ENCODE measurements at regions not wholly inside any gene's neighbourhood (a gene's known extent, or its start where the extent isn't known, plus 50 kb on each side); places are given as distances from the start of the nearest gene placed in this dataset.
A peak's percentile ranks its signal among the peaks of the same experiment; 100 is the strongest.

DNA sequence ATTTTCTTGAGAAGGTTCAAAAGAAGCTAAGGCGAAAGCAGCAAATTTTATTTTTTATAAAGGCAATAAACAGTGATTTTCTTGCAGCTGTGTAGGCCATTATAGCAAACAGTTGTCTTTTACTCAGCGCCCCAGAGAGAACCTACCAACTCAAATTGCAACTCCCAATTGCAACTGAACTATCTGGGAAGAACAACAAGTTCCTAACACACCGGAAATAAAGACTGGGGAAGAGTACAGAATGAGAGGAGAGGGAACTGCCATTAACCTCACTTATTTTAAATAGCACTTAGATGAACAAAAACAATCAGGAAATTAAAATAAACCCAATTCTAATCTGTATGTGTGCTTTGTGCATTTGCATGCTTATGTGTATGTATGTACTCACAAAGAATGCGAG lies 171.1 kb downstream of the KCTD12 start:
- peaks cover 0 to 29% (median 18%) of the 10 kb centered on the region in 9 donors for H3K4me1 ChIP-seq
- H3K9me3 ChIP-seq, result no peaks in the 10 kb centered on the region
- TF ChIP-seq, protein P1, sequence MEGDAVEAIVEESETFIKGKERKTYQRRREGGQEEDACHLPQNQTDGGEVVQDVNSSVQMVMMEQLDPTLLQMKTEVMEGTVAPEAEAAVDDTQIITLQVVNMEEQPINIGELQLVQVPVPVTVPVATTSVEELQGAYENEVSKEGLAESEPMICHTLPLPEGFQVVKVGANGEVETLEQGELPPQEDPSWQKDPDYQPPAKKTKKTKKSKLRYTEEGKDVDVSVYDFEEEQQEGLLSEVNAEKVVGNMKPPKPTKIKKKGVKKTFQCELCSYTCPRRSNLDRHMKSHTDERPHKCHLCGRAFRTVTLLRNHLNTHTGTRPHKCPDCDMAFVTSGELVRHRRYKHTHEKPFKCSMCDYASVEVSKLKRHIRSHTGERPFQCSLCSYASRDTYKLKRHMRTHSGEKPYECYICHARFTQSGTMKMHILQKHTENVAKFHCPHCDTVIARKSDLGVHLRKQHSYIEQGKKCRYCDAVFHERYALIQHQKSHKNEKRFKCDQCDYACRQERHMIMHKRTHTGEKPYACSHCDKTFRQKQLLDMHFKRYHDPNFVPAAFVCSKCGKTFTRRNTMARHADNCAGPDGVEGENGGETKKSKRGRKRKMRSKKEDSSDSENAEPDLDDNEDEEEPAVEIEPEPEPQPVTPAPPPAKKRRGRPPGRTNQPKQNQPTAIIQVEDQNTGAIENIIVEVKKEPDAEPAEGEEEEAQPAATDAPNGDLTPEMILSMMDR (IDR thresholded peaks at IDR 0.05), result no peak
- H3K4me3 ChIP-seq, result no peak overlapping the region
- no peaks in the 10 kb centered on the region for H3K36me3 ChIP-seq
- peak overlapping the region in 5 of 10 donors; percentile 1 to 52 (median 35) for H3K27ac ChIP-seq
- H3K27me3 ChIP-seq, result no peaks in the 10 kb centered on the region
- WGBS, 2 donors, result 79 to 86% methylated on average over 4 of the region's 4 CpGs
- DNase-seq (no peak), ATAC-seq (peak in 2 of 8 donors; percentile 26 to 64)
- intact Hi-C loops (cut with DNase I), result loop anchor here in 1 of 10 donors (5.0 kb wide), 1 partner anchor 97 kb away; no protein-coding TSS in a partner anchor

DNA sequence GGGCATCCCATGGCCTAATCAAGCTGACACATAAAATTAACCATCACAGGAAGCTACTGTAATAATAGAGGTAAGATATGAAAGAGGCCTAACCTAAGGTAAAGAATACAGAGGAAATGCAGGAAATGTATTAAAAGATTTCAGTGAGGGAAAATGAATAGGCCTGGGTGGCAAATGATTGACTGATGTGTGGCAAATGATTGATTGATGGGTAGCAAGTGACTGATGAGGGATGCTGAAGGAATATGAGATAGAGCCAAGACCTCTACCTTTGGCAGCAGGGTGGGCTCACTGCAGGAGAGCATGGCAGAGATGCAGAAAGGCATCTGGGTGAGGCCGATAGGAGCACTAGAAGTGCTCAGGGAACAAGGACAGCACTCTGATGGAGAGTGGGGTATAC lies 172.9 kb downstream of the KCTD12 start:
- no peak for DNase-seq
- no peak overlapping the region for H3K27ac ChIP-seq
- no peaks in the 10 kb centered on the region for H3K9me3 ChIP-seq
- no peak for ATAC-seq
- H3K4me1 ChIP-seq, result peaks cover 0 to 38% (median 21%) of the 10 kb centered on the region in 9 donors
- H3K36me3 ChIP-seq, result no peaks in the 10 kb centered on the region
- WGBS, 2 donors, result 95 to 96% methylated on average over 1 of the region's 1 CpG
- no peaks in the 10 kb centered on the region for H3K27me3 ChIP-seq
- H3K4me3 ChIP-seq, result no peak overlapping the region
- intact Hi-C loops (cut with DNase I), result no loop called here
- TF ChIP-seq, protein P1 (IDR thresholded peaks at IDR 0.05), result no peak

DNA sequence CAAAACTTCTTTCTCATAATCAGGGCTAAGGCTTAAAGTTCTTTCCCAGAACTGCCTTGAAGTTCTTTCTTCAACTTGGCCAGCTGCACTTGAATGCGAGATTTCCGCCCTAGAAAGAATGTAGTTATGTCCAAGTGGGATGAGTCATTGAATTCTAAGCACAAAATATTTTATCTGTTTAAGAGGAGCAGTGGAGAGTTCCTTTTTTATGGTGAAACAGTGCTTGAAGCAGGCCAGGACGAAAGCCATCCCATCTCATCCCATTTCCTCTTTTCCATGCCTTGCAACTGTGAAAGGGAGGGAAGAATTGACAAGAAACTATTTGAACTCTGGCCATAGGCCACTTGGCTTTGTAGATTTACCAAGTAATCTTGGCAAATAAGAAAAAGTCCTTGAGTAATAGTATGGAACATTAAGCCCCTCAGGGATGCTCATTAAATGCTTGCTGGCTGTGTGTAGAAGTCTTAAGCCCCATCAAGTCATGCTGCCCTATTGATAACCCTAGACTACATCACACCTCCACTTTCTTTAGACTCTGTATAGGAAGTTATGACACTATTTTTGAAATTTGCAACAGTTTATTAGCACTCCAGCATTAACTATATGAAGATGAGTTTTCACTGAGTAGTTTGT lies 174.5 kb downstream of the KCTD12 start:
- Histone ChIP-seq H3K4me1 (peaks cover 0 to 38% (median 21%) of the 10 kb centered on the region in 9 donors), H3K36me3 (no peaks in the 10 kb centered on the region), H3K27ac (peak overlapping the region in 7 of 10 donors; percentile 18 to 63 (median 58)), H3K27me3 (no peaks in the 10 kb centered on the region), H3K9me3 (no peaks in the 10 kb centered on the region), H3K4me3 (no peak overlapping the region)
- peak in 1 of 2 donors; percentile 36 for DNase-seq
- ATAC-seq, result peak; percentile 78 to 94 (median 90)
- 48 to 52% methylated on average over 3 of the region's 3 CpGs for WGBS, 2 donors
- intact Hi-C loops (cut with DNase I), result no loop called here
- TF ChIP-seq, protein P1 (IDR thresholded peaks at IDR 0.05), result no peak

DNA sequence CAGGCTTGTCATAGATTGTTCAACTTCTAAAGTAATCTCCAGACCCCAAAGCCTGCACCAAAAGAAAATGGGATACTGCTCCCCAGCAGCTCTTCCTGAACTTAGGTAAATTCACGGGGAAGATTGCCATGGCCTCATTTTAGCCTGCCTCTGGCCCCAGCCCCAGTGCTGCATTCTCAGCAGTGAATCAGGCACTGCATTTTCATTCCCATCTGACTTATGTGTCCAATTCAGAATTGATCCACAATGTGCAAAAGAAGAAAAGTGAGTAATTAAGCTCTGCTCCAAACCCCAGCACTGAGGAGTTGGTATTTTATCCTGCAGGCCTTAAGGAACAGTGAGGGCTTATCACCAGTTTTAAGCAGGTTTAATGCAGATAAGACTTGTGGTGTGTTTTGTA lies 176.4 kb downstream of the KCTD12 start:
- Histone ChIP-seq H3K27ac (peak overlapping the region in 2 of 10 donors; percentile 54 to 59), H3K4me3 (no peak overlapping the region), H3K9me3 (no peaks in the 10 kb centered on the region), H3K4me1 (peaks cover 0 to 38% (median 18%) of the 10 kb centered on the region in 9 donors), H3K36me3 (no peaks in the 10 kb centered on the region), H3K27me3 (no peaks in the 10 kb centered on the region)
- TF ChIP-seq, protein P1 (IDR thresholded peaks at IDR 0.05), result no peak
- ATAC-seq, result no peak
- no peak for DNase-seq
- intact Hi-C loops (cut with DNase I), result loop anchor here in 1 of 10 donors (5.0 kb wide), 1 partner anchor 182 kb away; no protein-coding TSS in a partner anchor
- WGBS, 2 donors, result 85 to 88% methylated on average over 1 of the region's 1 CpG
